ENCODE measurements at regions not wholly inside any gene's neighbourhood (a gene's known extent, or its start where the extent isn't known, plus 50 kb on each side); places are given as distances from the start of the nearest gene placed in this dataset.

DNA sequence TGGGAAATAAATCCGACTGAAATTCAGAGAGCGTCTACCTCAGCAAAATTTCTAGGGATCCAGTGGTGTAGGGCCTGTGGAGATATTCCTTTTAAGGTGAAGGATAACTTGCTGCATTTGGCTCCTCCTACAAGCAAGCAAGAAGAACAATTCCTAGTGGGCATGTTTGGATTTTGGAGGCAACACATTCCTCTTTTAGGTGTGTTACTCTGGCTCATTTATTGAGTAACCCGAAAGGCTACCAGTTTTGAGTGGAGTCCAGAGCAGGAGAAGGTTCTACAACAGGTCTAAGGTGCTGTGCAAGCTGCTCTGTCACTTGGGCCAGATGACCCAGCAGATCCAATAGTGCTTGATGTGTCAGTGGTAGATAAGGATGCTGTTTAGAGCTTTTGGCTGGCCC is 862.4 kb upstream of the CDH9 start:
- DNase-seq = no peak
- H3K27ac ChIP-seq = no peak overlapping the region
- no peak for TF ChIP-seq POLR2A (IDR thresholded peaks at IDR 0.05)
- TF ChIP-seq, protein P1, sequence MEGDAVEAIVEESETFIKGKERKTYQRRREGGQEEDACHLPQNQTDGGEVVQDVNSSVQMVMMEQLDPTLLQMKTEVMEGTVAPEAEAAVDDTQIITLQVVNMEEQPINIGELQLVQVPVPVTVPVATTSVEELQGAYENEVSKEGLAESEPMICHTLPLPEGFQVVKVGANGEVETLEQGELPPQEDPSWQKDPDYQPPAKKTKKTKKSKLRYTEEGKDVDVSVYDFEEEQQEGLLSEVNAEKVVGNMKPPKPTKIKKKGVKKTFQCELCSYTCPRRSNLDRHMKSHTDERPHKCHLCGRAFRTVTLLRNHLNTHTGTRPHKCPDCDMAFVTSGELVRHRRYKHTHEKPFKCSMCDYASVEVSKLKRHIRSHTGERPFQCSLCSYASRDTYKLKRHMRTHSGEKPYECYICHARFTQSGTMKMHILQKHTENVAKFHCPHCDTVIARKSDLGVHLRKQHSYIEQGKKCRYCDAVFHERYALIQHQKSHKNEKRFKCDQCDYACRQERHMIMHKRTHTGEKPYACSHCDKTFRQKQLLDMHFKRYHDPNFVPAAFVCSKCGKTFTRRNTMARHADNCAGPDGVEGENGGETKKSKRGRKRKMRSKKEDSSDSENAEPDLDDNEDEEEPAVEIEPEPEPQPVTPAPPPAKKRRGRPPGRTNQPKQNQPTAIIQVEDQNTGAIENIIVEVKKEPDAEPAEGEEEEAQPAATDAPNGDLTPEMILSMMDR (IDR thresholded peaks at IDR 0.05) = no peak
- H3K4me3 ChIP-seq = no peak overlapping the region
- no peaks in the 10 kb centered on the region for H3K4me1 ChIP-seq
- H3K9me3 ChIP-seq = no peaks in the 10 kb centered on the region
- H3K27me3 ChIP-seq = no peaks in the 10 kb centered on the region
- H3K36me3 ChIP-seq = no peaks in the 10 kb centered on the region

DNA sequence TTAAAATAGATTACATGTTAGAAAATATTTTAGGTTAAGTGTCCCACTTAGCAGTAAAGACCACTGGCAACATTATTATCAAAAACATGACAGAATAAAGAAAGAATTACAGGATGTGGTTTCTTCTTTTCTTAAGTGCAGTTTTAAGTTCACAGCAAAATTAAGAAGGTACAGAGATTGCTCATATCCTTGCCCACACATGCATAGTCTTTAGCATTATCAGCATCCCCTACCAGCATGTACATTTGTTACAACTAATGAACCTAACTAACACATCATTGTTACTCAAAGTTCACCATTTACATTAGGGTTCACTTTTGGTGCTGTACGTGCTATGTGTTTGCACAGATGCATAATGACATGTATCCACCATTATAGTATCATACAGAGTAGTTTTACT is 837.7 kb upstream of the CDH9 start:
- H3K27ac ChIP-seq = no peak overlapping the region
- H3K4me3 ChIP-seq = no peak overlapping the region
- no peaks in the 10 kb centered on the region for H3K27me3 ChIP-seq
- no peaks in the 10 kb centered on the region for H3K36me3 ChIP-seq
- TF ChIP-seq, protein P1 (IDR thresholded peaks at IDR 0.05) = no peak
- TF ChIP-seq POLR2A (IDR thresholded peaks at IDR 0.05) = no peak
- H3K9me3 ChIP-seq = no peaks in the 10 kb centered on the region
- DNase-seq = no peak
- H3K4me1 ChIP-seq = no peaks in the 10 kb centered on the region

DNA sequence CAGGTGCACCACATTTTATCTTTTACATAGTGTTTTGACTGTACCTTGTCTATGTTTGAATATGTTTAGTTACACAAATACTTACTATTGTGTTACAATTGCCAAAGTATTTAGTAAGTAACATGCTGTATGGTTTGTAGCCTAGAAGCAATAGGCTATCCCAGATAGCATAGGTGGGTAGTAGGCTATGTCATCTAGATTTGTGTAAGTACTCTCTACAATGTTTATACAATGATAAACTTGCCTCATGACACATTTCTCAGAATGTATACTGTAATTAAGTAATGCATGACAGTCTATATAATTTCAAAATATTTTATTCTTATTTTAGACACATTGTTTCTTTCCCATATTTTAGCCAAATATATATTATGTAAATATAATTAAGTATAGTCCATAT is 836.8 kb upstream of the CDH9 start:
- H3K36me3 ChIP-seq = no peaks in the 10 kb centered on the region
- peaks cover 0 to 5% (median 0%) of the 10 kb centered on the region in 4 donors for H3K9me3 ChIP-seq
- no peak overlapping the region for H3K27ac ChIP-seq
- TF ChIP-seq, protein P1 (IDR thresholded peaks at IDR 0.05) = no peak
- no peak for TF ChIP-seq POLR2A (IDR thresholded peaks at IDR 0.05)
- H3K4me3 ChIP-seq = no peak overlapping the region
- no peak for DNase-seq
- no peaks in the 10 kb centered on the region for H3K4me1 ChIP-seq
- H3K27me3 ChIP-seq = no peaks in the 10 kb centered on the region

DNA sequence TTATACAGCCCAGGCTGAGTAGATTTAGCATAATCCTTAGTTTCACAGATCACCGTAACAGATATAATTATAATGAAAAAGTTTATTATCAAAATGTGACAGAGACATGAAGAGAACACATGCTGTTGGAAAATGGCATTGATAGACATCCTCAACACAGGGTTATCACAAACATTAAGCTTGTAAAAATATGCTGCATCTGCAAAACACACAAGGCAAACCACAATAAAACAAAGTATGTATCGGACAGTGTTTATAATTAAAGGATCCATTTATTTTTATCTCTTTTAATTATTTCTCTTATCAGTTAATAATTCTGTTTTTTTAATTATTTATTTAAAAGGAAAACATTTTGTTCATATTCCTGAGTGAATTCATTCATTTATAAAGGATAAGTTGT is 829.9 kb upstream of the CDH9 start:
- no peaks in the 10 kb centered on the region for H3K36me3 ChIP-seq
- no peak for DNase-seq
- no peak overlapping the region for H3K4me3 ChIP-seq
- no peaks in the 10 kb centered on the region for H3K27me3 ChIP-seq
- peaks cover 0 to 5% (median 0%) of the 10 kb centered on the region in 4 donors for H3K9me3 ChIP-seq
- H3K27ac ChIP-seq = no peak overlapping the region
- TF ChIP-seq POLR2A (IDR thresholded peaks at IDR 0.05) = no peak
- TF ChIP-seq, protein P1 (IDR thresholded peaks at IDR 0.05) = no peak
- H3K4me1 ChIP-seq = no peaks in the 10 kb centered on the region

DNA sequence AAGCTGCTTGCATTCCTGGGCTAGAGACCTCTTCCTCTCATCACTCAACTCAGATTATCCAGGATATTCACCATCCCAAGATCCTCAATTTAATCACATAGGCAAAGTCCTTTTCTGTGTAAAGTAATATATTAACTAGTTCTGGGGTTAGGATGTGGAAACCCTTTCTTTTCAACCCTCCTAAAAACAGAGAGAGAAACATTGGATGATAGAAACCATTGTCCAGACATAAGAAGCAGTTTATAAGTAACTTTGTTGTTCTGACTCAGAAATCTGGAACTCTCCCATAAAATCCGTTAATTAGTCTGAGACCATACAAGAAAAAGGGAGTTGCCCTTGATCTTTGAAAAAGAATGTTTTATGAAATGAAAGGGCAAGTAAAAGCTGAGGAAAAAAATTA is 817.1 kb upstream of the CDH9 start:
- Histone ChIP-seq H3K4me1 (no peaks in the 10 kb centered on the region), H3K9me3 (no peaks in the 10 kb centered on the region)
- DNase-seq = no peak

More for the DNA sequence above, 817.1 kb upstream of the CDH9 start:
- Histone ChIP-seq H3K4me3 (no peak overlapping the region), H3K27ac (no peak overlapping the region), H3K36me3 (no peaks in the 10 kb centered on the region), H3K27me3 (no peaks in the 10 kb centered on the region)
- TF ChIP-seq, protein P1 (IDR thresholded peaks at IDR 0.05) = no peak
- no peak for TF ChIP-seq POLR2A (IDR thresholded peaks at IDR 0.05)

All from Peyer's patch (tissue), 4 donors.